ENCODE measurements at regions not wholly inside any gene's neighbourhood (a gene's known extent, or its start where the extent isn't known, plus 50 kb on each side); places are given as distances from the start of the nearest gene placed in this dataset.

DNA sequence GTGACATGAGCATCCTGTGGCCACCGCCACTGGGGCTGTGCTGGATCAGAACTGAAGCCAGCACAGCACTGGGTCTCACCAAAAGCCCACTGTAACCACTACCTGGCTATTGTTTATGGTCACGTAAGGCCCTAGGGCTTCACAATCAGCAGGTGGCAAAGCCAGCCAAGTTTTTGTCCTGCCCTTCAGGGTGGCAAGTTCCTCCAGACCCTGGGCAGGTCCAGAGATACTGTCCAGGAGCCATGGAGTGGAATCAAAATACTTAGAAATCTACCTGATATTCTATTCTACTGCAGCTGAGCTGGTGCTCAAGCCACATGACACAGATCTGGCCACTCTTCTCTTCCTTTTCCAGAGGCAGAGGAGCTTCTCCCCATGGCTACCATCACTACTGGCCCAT is 121.2 kb upstream of the CXXC4 start:
- no peaks in the 10 kb centered on the region for H3K79me2 ChIP-seq (ENCODE audit: insufficient read depth, low read depth)
- no peak overlapping the region for H3K4me3 ChIP-seq (IDR thresholded peaks at IDR 0.05; ENCODE audit: insufficient read depth, low read depth, low read length)
- no peaks in the 10 kb centered on the region for H3K36me3 ChIP-seq (ENCODE audit: insufficient read depth)
- H3K27ac ChIP-seq, result no peak overlapping the region
- H3K4me1 ChIP-seq (ENCODE audit: low read depth, poor library complexity, severe bottlenecking), result no peaks in the 10 kb centered on the region
- no peak overlapping the region for H3K4me2 ChIP-seq
- H3K27me3 ChIP-seq (ENCODE audit: insufficient read depth, low read depth), result no peaks in the 10 kb centered on the region
- H3K9ac ChIP-seq, result no peak overlapping the region
- H4K20me1 ChIP-seq (ENCODE audit: insufficient read depth), result no peaks in the 10 kb centered on the region
- H2AFZ ChIP-seq (ENCODE audit: low read depth), result no peak overlapping the region
- TF ChIP-seq, protein P1, sequence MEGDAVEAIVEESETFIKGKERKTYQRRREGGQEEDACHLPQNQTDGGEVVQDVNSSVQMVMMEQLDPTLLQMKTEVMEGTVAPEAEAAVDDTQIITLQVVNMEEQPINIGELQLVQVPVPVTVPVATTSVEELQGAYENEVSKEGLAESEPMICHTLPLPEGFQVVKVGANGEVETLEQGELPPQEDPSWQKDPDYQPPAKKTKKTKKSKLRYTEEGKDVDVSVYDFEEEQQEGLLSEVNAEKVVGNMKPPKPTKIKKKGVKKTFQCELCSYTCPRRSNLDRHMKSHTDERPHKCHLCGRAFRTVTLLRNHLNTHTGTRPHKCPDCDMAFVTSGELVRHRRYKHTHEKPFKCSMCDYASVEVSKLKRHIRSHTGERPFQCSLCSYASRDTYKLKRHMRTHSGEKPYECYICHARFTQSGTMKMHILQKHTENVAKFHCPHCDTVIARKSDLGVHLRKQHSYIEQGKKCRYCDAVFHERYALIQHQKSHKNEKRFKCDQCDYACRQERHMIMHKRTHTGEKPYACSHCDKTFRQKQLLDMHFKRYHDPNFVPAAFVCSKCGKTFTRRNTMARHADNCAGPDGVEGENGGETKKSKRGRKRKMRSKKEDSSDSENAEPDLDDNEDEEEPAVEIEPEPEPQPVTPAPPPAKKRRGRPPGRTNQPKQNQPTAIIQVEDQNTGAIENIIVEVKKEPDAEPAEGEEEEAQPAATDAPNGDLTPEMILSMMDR (conservative IDR thresholded peaks at IDR 0.05; ENCODE audit: low read depth, low read length), result no peak

DNA sequence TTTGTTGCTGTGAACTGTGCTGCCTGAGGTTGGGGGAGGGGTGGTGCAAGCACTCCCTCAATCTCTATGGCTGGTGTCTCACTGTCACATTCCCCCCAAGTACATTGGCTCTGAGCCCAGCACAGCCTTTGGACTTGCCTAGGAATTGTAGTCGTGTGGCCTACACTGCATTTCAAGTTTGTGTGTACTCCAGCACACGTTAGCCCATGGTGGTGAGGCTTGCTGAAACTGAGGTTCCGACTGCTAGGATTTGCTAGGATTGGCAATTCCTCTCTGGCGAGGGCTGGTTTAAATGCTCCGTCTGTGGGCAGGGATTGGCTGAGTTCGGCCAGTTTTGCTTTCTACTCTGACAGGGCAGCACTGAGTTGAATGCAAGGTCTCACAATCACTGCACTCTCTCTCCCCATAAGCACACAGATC is 121.7 kb upstream of the CXXC4 start:
- no peaks in the 10 kb centered on the region for H4K20me1 ChIP-seq (ENCODE audit: insufficient read depth)
- TF ChIP-seq, protein P1 (conservative IDR thresholded peaks at IDR 0.05; ENCODE audit: low read depth, low read length), result no peak
- no peak overlapping the region for H3K27ac ChIP-seq
- no peaks in the 10 kb centered on the region for H3K27me3 ChIP-seq (ENCODE audit: insufficient read depth, low read depth)
- no peak overlapping the region for H3K4me3 ChIP-seq (IDR thresholded peaks at IDR 0.05; ENCODE audit: insufficient read depth, low read depth, low read length)
- H3K9ac ChIP-seq, result no peak overlapping the region
- H3K36me3 ChIP-seq (ENCODE audit: insufficient read depth), result no peaks in the 10 kb centered on the region
- no peak overlapping the region for H3K4me2 ChIP-seq
- H2AFZ ChIP-seq (ENCODE audit: low read depth), result no peak overlapping the region
- no peaks in the 10 kb centered on the region for H3K4me1 ChIP-seq (ENCODE audit: low read depth, poor library complexity, severe bottlenecking)
- no peaks in the 10 kb centered on the region for H3K79me2 ChIP-seq (ENCODE audit: insufficient read depth, low read depth)

DNA sequence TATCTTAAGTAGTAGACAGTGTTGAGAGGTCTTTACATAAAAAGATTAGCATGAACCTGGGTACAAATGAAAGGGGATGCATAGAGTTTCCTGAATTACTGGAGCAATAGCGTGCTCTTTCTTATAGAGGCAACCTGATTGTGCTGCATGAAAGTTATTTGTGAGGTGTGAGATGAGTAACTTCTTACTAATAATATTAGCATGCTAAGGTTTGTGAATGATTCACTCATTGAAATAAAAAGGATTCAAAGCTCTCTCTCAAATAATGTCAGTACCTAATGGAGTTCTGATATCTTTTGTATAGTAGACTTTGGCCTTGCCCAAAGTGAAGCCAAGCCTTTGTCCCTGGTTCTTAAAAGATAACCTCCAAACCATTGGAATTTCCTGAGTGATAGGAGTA is 131.0 kb upstream of the CXXC4 start:
- no peak overlapping the region for H3K27ac ChIP-seq
- H3K27me3 ChIP-seq (ENCODE audit: insufficient read depth, low read depth), result no peaks in the 10 kb centered on the region
- no peaks in the 10 kb centered on the region for H3K79me2 ChIP-seq (ENCODE audit: insufficient read depth, low read depth)
- no peak overlapping the region for H3K4me2 ChIP-seq
- no peak overlapping the region for H2AFZ ChIP-seq (ENCODE audit: low read depth)
- TF ChIP-seq, protein P1 (conservative IDR thresholded peaks at IDR 0.05; ENCODE audit: low read depth, low read length), result no peak
- H3K9ac ChIP-seq, result no peak overlapping the region
- no peaks in the 10 kb centered on the region for H3K4me1 ChIP-seq (ENCODE audit: low read depth, poor library complexity, severe bottlenecking)
- no peaks in the 10 kb centered on the region for H4K20me1 ChIP-seq (ENCODE audit: insufficient read depth)
- H3K4me3 ChIP-seq (IDR thresholded peaks at IDR 0.05; ENCODE audit: insufficient read depth, low read depth, low read length), result no peak overlapping the region
- no peaks in the 10 kb centered on the region for H3K36me3 ChIP-seq (ENCODE audit: insufficient read depth)

DNA sequence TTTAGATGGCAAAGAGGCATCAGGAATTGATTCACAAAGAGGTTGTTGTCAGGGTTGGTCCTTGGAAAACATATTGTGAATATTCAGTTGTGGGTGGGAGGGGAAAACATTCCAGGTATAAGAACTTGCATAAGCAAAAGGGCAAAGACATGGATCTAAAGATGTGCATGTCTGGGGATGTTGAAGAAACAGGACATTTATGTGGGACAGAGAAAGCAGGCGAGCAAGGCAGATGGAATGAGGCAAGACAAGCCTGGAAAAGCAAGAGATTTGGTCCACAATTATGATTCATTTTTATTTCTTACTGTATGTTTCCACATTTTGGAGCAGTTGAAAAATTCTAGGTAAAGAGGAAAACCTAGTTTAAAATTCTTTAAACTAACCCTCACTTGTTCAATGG is 134.9 kb upstream of the CXXC4 start:
- no peaks in the 10 kb centered on the region for H3K27me3 ChIP-seq (ENCODE audit: insufficient read depth, low read depth)
- no peak overlapping the region for H3K9ac ChIP-seq
- no peak overlapping the region for H3K4me3 ChIP-seq (IDR thresholded peaks at IDR 0.05; ENCODE audit: insufficient read depth, low read depth, low read length)
- H3K79me2 ChIP-seq (ENCODE audit: insufficient read depth, low read depth), result no peaks in the 10 kb centered on the region
- no peaks in the 10 kb centered on the region for H3K4me1 ChIP-seq (ENCODE audit: low read depth, poor library complexity, severe bottlenecking)
- H2AFZ ChIP-seq (ENCODE audit: low read depth), result no peak overlapping the region
- H4K20me1 ChIP-seq (ENCODE audit: insufficient read depth), result no peaks in the 10 kb centered on the region
- no peak overlapping the region for H3K4me2 ChIP-seq
- TF ChIP-seq, protein P1 (conservative IDR thresholded peaks at IDR 0.05; ENCODE audit: low read depth, low read length), result no peak
- H3K36me3 ChIP-seq (ENCODE audit: insufficient read depth), result no peaks in the 10 kb centered on the region
- no peak overlapping the region for H3K27ac ChIP-seq

Measured in KMS-11 (cell line).